GM12878 (cell line): ENCODE measurements at regions not wholly inside any gene's neighbourhood (a gene's known extent, or its start where the extent isn't known, plus 50 kb on each side); places are given as distances from the start of the nearest gene placed in this dataset.
A peak's percentile ranks its signal among the peaks of the same experiment; 100 is the strongest.

Experiments
- ATAC-seq: fragments of 200-7000 bp; cut with Tn5 transposase; 3 replicates; pipeline ENCODE4 v1.9.1; 2020; ENCODE audit warnings: mild to moderate bottlenecking, moderate library complexity
- BruUV-seq: library from RNA; stranded (reverse); fragments of 400-500 nt; replicated peaks from 2 replicates; lab custom pipeline; 2021; lab: Mats Ljungman, UMichigan
- CTCF ChIA-PET: fragments of 300-600 bp; sonication (Branson Sonifier 250); formaldehyde crosslinking; extraction: SDS; loops from one replicate; lab custom pipeline; 2021; ENCODE audit warnings: inconsistent platforms; lab: Yijun Ruan, JAX
- POLR2A ChIA-PET: fragments of 350-600 bp; formaldehyde crosslinking; extraction: SDS; loops from one replicate; lab custom pipeline; 2021; ENCODE audit warnings: inconsistent platforms; lab: Charles Lee
- RAD21 ChIA-PET: fragments of 300-600 bp; sonication (Branson Sonifier 250); formaldehyde crosslinking; loops from one replicate; lab custom pipeline; 2023; ENCODE audit warnings: antibody characterized with exemption; ENCODE audit not compliant: unreplicated experiment; lab: Charles Lee
- SMC1A ChIA-PET: fragments of 300-600 bp; sonication (Branson Sonifier 250); formaldehyde crosslinking; loops from one replicate; lab custom pipeline; 2023; ENCODE audit not compliant: unreplicated experiment, uncharacterized antibody; lab: Charles Lee
- DNase-seq: peaks from one replicate; pipeline ENCODE4 v3.0.0-alpha.2; 2011; ENCODE audit warnings: low read depth, low spot score
- FAIRE-seq: peaks from 3 replicates; lab custom pipeline; 2011; peaks lifted over from hg19 to GRCh38; lab: Jason Lieb, UNC
- H2AFZ ChIP-seq: 2 replicates; pipeline ENCODE4 v1.6.0; 2011; ENCODE audit warnings: low read depth, low read length, control low read depth; ENCODE audit not compliant: control insufficient read depth
- H3K27ac ChIP-seq: 2 replicates; pipeline ENCODE4 v1.5.1; 2011; ENCODE audit warnings: control low read depth; ENCODE audit not compliant: control insufficient read depth, insufficient read depth
- H3K27me3 ChIP-seq, 2 experiments: replicated peaks in 1 of 2; 2 replicates each; pipeline versions ENCODE4 v1.6.0 to v1.6.1; 2011; ENCODE audit warnings: low read length in 1 of 2; ENCODE audit not compliant: control insufficient read depth in 2 of 2, insufficient read depth in 2 of 2
- H3K36me3 ChIP-seq, 2 experiments: 2 replicates each; pipeline ENCODE4 v1.5.1; 2011; ENCODE audit warnings: low read length in 1 of 2; ENCODE audit not compliant: control insufficient read depth in 2 of 2, insufficient read depth in 2 of 2
- H3K4me1 ChIP-seq: 2 replicates; pipeline ENCODE4 v1.6.1; 2011; ENCODE audit warnings: mild to moderate bottlenecking, low read length, moderate library complexity, mixed read lengths; ENCODE audit not compliant: control insufficient read depth, insufficient read depth
- H3K4me2 ChIP-seq: 2 replicates; pipeline ENCODE4 v1.6.0; 2011; ENCODE audit warnings: control low read depth; ENCODE audit not compliant: control insufficient read depth, insufficient read depth
- H3K4me3 ChIP-seq: fragments of 200-600 bp; sonication (generic); 2 replicates; pipeline ENCODE4 v1.5.1; 2016
- H3K79me2 ChIP-seq: 2 replicates; pipeline ENCODE4 v1.6.0; 2011; ENCODE audit warnings: low read length; ENCODE audit not compliant: control insufficient read depth, insufficient read depth
- H3K9ac ChIP-seq: 2 replicates; pipeline ENCODE4 v1.8.0; 2011; ENCODE audit warnings: low read length, control low read depth, mixed read lengths; ENCODE audit not compliant: control insufficient read depth, insufficient read depth
- H3K9me3 ChIP-seq: replicated peaks from 3 replicates; pipeline ENCODE4 v1.5.1; 2011; ENCODE audit warnings: mild to moderate bottlenecking, low read length; ENCODE audit not compliant: control insufficient read depth, insufficient read depth
- H4K20me1 ChIP-seq: 2 replicates; pipeline ENCODE4 v1.6.0; 2011; ENCODE audit not compliant: control insufficient read depth, insufficient read depth
- EZH2 ChIP-seq: IDR thresholded peaks from 2 replicates; pipeline ENCODE4 v1.6.1; 2012; ENCODE audit warnings: low read depth, mild to moderate bottlenecking, control low read depth, inconsistent platforms, low read length, borderline replicate concordance; ENCODE audit not compliant: control insufficient read depth
- HSF1 ChIP-seq: fragments of 150-350 bp; IDR thresholded peaks from 2 replicates; pipeline ENCODE4 v1.6.1; 2014; ENCODE audit warnings: mild to moderate bottlenecking, low read depth, low read length
- NFYB ChIP-seq: IDR thresholded peaks from 2 replicates; pipeline ENCODE4 v1.6.1; 2011; ENCODE audit warnings: low read depth, mild to moderate bottlenecking, low read length, improper control_type of control experiment, moderate library complexity; ENCODE audit not compliant: insufficient read depth
- NRF1 ChIP-seq: conservative IDR thresholded peaks from 2 replicates; pipeline ENCODE4 v1.6.1; 2011; ENCODE audit warnings: mild to moderate bottlenecking, low read depth, low read length, improper control_type of control experiment
- RFX5 ChIP-seq: IDR thresholded peaks from 2 replicates; pipeline ENCODE4 v1.6.1; 2011; ENCODE audit warnings: low read depth, low read length, improper control_type of control experiment
- SPI1 ChIP-seq: IDR thresholded peaks from 2 replicates; pipeline ENCODE4 v1.6.1; 2011; ENCODE audit warnings: low read depth, mild to moderate bottlenecking, low read length, moderate library complexity, borderline replicate concordance; ENCODE audit not compliant: insufficient read depth
- whole genome bisulfite sequencing: methylation state at CpG from one replicate; pipeline ENCODE4 v1.1.6; 2016; ENCODE audit warnings: low lambda C conversion rate; ENCODE audit not compliant: insufficient replicate concordance, insufficient coverage; ENCODE audit errors: missing lambda C conversion rate; 5-methylcytosine and 5-hydroxymethylcytosine counted together
- in situ Hi-C: fragments of 300-500 bp; cut with MboI; formaldehyde crosslinking; loops from 9 replicates; pipeline ENCODE4 v1.14.3; 2018; ENCODE audit warnings: mixed read lengths
- intact Hi-C: fragments of 100-400 bp; cut with micrococcal nuclease; formaldehyde crosslinking; loops from one replicate; pipeline ENCODE4 v1.14.2; 2022; ENCODE audit not compliant: unreplicated experiment

DNA sequence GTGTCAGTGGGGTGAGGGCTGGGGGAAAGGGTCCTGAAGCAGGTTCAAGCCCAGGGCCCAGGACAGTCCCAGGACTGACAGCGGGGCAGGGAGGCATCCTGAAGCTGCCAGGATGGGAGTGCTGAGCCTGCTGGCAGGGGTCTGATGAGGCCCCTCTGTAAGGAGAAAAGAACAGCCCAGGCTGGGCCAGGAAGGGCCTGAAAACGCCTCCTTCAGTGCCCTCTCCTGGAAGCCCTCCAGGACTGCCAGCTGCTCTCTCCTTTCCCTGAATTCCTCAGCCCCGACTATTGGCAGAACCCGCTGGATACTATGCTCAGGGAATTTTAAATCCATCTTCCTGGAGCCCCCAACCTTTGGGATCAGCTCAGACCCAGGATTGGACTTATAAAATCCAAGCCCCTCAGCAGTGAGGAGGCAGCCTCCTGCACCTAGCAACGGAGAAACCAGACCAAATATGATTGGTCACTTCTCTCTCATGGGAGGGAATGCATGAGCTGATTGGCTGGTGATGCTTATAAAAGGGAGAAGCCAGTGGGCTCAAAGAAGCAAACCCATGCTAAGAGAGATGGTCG lies 203.5 kb upstream of the LINGO1 start:
- Histone ChIP-seq H3K9ac (no peak overlapping the region), H3K27me3 (peaks cover 0 to 11% of the 10 kb centered on the region in 2 experiments; a peak in 2 of 4 replicates), H3K4me1 (no peaks in the 10 kb centered on the region), H3K27ac (no peak overlapping the region), H3K9me3 (no peaks in the 10 kb centered on the region), H3K36me3 (no peaks in the 10 kb centered on the region), H3K4me2 (no peak overlapping the region), H3K4me3 (no peak overlapping the region), H3K79me2 (no peaks in the 10 kb centered on the region), H2AFZ (no peak overlapping the region)
- FAIRE-seq (no peak), ATAC-seq (peak; percentile 82), DNase-seq (no peak)
- intact Hi-C loops (no loop called here), in situ Hi-C loops (no loop called here)
- BruUV-seq = no TSS peak
- ChIA-PET SMC1A (no interaction called here), POLR2A (no interaction called here)
- 0% methylated on average over 6 of the region's 6 CpGs for WGBS
- TF ChIP-seq NFYB (peak; percentile 63), NRF1 (no peak), EZH2 (no peak), RFX5 (peak; percentile 93)
- TF ChIP-seq, all 136 proteins: peak for 2
- RAD21 ChIA-PET = no interaction called here
- CTCF ChIA-PET = no interaction called here
- no peaks in the 10 kb centered on the region for H4K20me1 ChIP-seq

- Histone ChIP-seq H3K27me3 (peaks cover 0 to 6% of the 10 kb centered on the region in 2 experiments; a peak in 2 of 4 replicates), H3K4me3 (no peak overlapping the region), H3K27ac (no peak overlapping the region), H3K79me2 (no peaks in the 10 kb centered on the region), H3K9ac (no peak overlapping the region), H3K36me3 (no peaks in the 10 kb centered on the region), H3K4me1 (no peaks in the 10 kb centered on the region), H3K4me2 (no peak overlapping the region), H2AFZ (no peak overlapping the region), H4K20me1 (no peaks in the 10 kb centered on the region), H3K9me3 (no peaks in the 10 kb centered on the region)
- ChIA-PET SMC1A (no interaction called here), RAD21 (no interaction called here), CTCF (no interaction called here), POLR2A (no interaction called here)
- BruUV-seq = no TSS peak
- WGBS = 14% methylated on average over 7 of the region's 7 CpGs
- no peak for DNase-seq
- ATAC-seq = no peak
- TF ChIP-seq HSF1 (no peak), SPI1 (no peak)
- intact Hi-C loops = no loop called here
- in situ Hi-C loops = no loop called here
- FAIRE-seq = no peak
These were observed 201.7 kb upstream of the LINGO1 start for GRCh38 chr15:77834276-77834990.
